Spleen (tissue), 7 donors: ENCODE measurements at regions not wholly inside any gene's neighbourhood (a gene's known extent, or its start where the extent isn't known, plus 50 kb on each side); places are given as distances from the start of the nearest gene placed in this dataset.

Experiments used
- CTCF ChIP-seq, 11 experiments: fragments of 200-600 bp in 7 of 11; fragments of 450-650 bp in 4 of 11; sonication (generic) in 4 of 11; IDR thresholded peaks in 8 of 11; conservative IDR thresholded peaks in 3 of 11; 1 replicate in 7 of 11; 2 replicates in 4 of 11; pipeline versions ENCODE4 v1.4.0 to v1.8.0; 2016 to 2021; ENCODE audit warnings: antibody characterized with exemption in 11 of 11, inconsistent platforms in 4 of 11, mild to moderate bottlenecking in 1 of 11
- POLR2A ChIP-seq, 3 donors: fragments of 450-650 bp; IDR thresholded peaks; one replicate each; pipeline ENCODE4 v1.5.1; 2017; ENCODE audit warnings: antibody characterized with exemption in 3 of 3, mild to moderate bottlenecking in 1 of 3
- donor health status: DM: no; HTN: no; CAD: no; lungs with moderate emphysema.
- donor health status: DM: no; HTN: no; CAD: no.
- donor health status: DM: no; HTN: no; CAD: no.

DNA sequence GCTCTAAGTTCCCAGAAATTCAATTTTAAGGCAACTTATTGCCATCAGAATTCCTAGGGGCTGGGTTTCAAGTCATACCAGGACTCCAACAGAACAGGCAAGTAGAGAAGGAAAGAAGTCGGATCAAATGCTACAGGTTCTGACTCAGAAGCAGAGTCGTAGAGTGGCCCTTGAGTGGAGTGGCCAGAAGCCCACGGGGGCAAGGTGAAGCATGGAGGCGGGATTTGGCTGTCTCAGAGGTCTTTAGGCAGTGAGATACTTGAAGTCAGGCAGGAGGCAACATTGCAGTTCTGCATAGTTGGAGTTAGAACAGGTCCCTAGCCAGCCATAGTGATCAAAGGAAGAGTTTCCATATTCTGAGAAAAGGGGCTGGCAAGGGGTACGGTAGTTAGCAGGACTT lies 111.6 kb downstream of the NHLRC3 start:
- TF ChIP-seq CTCF (IDR thresholded peaks at IDR 0.05 in 8 of 11, conservative IDR thresholded peaks at IDR 0.05 in 3 of 11) (no peak), POLR2A (IDR thresholded peaks at IDR 0.05) (no peak)
